Type B pancreatic cell (in vitro differentiated cells): ENCODE measurements at regions not wholly inside any gene's neighbourhood (a gene's known extent, or its start where the extent isn't known, plus 50 kb on each side); places are given as distances from the start of the nearest gene placed in this dataset.

Experiments used
- DNase-seq: peaks from one replicate; pipeline ENCODE4 v3.0.0; 2021; ENCODE audit warnings: mixed read lengths; ENCODE audit not compliant: unreplicated experiment; ENCODE audit errors: extremely low spot score
- H3K27ac Mint-ChIP-seq: 2 replicates; pipeline ENCODE4 v1.8.0; 2021; ENCODE audit warnings: mild to moderate bottlenecking, mixed read lengths
- H3K27me3 Mint-ChIP-seq: 2 replicates; pipeline ENCODE4 v1.8.0; 2021; ENCODE audit warnings: mixed read lengths
- H3K36me3 Mint-ChIP-seq: 2 replicates; pipeline ENCODE4 v1.8.0; 2021; ENCODE audit warnings: mixed read lengths
- H3K4me1 Mint-ChIP-seq: one replicate; pipeline ENCODE4 v1.8.0; 2021; ENCODE audit warnings: mixed read lengths; ENCODE audit not compliant: unreplicated experiment
- H3K4me3 Mint-ChIP-seq: 2 replicates; pipeline ENCODE4 v1.8.0; 2021; ENCODE audit warnings: mild to moderate bottlenecking, mixed read lengths
- H3K9me3 Mint-ChIP-seq: 2 replicates; pipeline ENCODE4 v1.8.0; 2021; ENCODE audit warnings: mixed read lengths
- TF ChIP-seq, protein P1 (sequence below): fragments of 200-600 bp; sonication (generic); conservative IDR thresholded peaks from 2 replicates; pipeline ENCODE4 v1.5.0; 2021; ENCODE audit warnings: antibody characterized with exemption, mild to moderate bottlenecking

DNA sequence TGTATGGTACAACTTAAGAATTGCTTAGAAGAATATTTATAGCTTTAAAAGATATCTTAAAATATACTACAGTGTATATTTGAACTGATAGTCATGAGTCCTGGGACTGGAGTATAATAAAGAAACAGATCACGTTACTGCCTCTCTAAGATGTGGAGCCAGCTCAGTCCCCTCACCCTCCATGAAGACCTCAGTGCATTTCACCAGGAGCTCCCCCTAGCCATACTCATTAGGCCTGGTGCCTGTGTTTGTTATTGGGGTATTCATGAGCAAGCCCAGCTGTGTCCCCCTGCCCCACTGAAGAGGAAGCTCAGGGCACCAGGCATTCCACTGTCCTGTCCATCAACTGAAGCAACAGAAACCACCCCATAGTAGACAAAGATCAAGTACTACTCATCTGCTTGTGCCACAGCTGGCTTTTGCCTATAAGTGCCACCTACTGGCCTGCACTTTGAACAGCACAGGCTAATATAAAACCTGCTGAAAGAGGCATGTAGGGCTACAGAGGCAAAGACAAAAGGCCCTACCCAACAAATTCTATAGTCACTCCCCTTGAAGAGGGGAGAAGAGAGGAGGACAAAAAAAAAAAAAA, 850.2 kb upstream of the NUDT12 start:
- peaks cover 4% of the 10 kb centered on the region for H3K9me3 Mint-ChIP-seq
- H3K36me3 Mint-ChIP-seq, result no peaks in the 10 kb centered on the region
- no peak for DNase-seq
- peaks cover 5% of the 10 kb centered on the region for H3K4me1 Mint-ChIP-seq
- no peak overlapping the region for H3K4me3 Mint-ChIP-seq
- H3K27me3 Mint-ChIP-seq, result no peaks in the 10 kb centered on the region
- TF ChIP-seq, protein P1, sequence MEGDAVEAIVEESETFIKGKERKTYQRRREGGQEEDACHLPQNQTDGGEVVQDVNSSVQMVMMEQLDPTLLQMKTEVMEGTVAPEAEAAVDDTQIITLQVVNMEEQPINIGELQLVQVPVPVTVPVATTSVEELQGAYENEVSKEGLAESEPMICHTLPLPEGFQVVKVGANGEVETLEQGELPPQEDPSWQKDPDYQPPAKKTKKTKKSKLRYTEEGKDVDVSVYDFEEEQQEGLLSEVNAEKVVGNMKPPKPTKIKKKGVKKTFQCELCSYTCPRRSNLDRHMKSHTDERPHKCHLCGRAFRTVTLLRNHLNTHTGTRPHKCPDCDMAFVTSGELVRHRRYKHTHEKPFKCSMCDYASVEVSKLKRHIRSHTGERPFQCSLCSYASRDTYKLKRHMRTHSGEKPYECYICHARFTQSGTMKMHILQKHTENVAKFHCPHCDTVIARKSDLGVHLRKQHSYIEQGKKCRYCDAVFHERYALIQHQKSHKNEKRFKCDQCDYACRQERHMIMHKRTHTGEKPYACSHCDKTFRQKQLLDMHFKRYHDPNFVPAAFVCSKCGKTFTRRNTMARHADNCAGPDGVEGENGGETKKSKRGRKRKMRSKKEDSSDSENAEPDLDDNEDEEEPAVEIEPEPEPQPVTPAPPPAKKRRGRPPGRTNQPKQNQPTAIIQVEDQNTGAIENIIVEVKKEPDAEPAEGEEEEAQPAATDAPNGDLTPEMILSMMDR, result peak; percentile 69
- H3K27ac Mint-ChIP-seq, result no peak overlapping the region

DNA sequence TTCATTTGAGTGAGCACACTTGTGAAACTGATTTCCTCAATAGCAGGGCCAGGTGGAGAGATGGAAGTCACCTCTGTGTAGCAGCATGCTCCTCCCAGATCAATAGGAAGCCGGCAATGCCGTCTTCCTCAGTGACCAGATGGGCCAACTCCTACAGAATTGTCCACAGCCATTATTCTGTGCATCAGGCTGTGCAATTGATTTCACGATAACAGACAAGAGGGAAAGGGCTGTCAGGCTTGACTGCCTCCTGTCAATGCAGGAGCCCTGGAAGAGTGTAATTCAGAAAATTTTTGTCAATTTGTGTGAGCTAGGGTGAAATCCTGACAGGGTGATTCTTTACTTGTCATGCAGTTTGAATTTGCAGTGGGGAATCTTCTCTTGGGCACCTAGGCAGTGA, 838.4 kb upstream of the NUDT12 start:
- H3K36me3 Mint-ChIP-seq, result peaks cover 4% of the 10 kb centered on the region
- H3K27ac Mint-ChIP-seq, result no peak overlapping the region
- no peak for DNase-seq
- H3K27me3 Mint-ChIP-seq, result no peaks in the 10 kb centered on the region
- H3K4me3 Mint-ChIP-seq, result no peak overlapping the region
- H3K4me1 Mint-ChIP-seq, result no peaks in the 10 kb centered on the region
- TF ChIP-seq, protein P1, result no peak
- H3K9me3 Mint-ChIP-seq, result peaks cover 21% of the 10 kb centered on the region

DNA sequence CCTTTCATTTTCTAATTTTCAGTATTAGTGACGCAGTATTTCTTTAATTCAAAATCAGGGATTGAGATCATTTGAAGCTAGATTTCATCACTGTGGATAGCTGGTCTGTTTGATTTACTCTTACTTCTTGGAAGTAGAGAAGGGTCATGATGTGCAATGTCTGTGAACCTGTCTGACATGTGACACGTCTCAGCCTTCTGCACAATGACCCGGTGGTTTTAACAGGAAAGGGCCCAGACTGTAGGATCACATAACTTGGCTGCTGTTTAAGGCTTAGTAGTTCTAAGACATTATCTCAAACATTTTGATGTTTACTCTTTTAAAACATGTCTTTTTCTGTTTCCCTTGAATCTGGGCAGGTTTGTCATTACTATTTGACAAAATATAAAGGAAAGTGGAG, 823.3 kb upstream of the NUDT12 start:
- Mint-ChIP-seq H3K27ac (no peak overlapping the region), H3K27me3 (no peaks in the 10 kb centered on the region), H3K4me3 (no peak overlapping the region), H3K9me3 (no peaks in the 10 kb centered on the region), H3K4me1 (no peaks in the 10 kb centered on the region), H3K36me3 (no peaks in the 10 kb centered on the region)
- DNase-seq, result no peak
- TF ChIP-seq, protein P1, result no peak

DNA sequence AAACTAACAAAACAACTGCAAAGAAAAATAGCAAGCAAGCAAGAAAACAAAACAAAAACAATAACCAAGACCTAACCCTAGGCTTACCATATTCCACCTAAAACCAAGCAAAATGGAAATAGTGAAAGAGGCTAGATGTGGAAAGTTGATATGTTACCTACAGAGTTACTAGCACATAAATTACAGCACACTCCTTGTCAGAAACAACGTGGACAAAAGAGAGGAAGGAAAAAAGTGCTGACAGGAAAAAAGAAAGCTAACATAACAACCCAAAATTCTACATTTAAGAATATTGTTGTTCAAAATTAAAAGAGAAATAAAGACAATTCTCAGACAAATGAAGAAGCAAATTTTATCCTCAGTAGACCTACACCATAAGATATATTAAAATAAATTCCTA, 812.8 kb upstream of the NUDT12 start:
- Mint-ChIP-seq H3K4me3 (no peak overlapping the region), H3K27ac (no peak overlapping the region), H3K36me3 (no peaks in the 10 kb centered on the region), H3K9me3 (no peaks in the 10 kb centered on the region), H3K4me1 (no peaks in the 10 kb centered on the region), H3K27me3 (no peaks in the 10 kb centered on the region)
- no peak for DNase-seq
- TF ChIP-seq, protein P1, result no peak

DNA sequence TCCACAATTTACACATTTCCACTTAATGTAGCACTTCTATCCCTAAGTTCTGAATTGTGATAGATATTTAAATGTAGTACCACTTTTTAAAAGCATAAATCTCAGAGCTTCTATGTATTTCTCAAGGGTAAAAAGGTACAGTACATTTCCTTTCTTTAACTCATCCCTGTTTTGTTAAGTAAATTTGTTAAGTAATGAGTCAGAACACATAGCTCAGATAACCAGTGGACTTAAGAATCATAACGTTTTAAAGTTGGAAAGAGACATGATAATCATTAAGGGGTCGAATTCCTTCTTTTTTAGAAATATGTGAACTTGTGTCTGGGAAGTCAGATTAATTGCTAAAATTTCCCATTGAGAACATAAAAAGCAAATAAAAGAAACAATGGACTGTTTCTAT, 810.2 kb upstream of the NUDT12 start:
- TF ChIP-seq, protein P1, result no peak
- no peak for DNase-seq
- H3K27ac Mint-ChIP-seq, result no peak overlapping the region
- no peak overlapping the region for H3K4me3 Mint-ChIP-seq
- no peaks in the 10 kb centered on the region for H3K27me3 Mint-ChIP-seq
- peaks cover 4% of the 10 kb centered on the region for H3K9me3 Mint-ChIP-seq
- no peaks in the 10 kb centered on the region for H3K36me3 Mint-ChIP-seq
- no peaks in the 10 kb centered on the region for H3K4me1 Mint-ChIP-seq

DNA sequence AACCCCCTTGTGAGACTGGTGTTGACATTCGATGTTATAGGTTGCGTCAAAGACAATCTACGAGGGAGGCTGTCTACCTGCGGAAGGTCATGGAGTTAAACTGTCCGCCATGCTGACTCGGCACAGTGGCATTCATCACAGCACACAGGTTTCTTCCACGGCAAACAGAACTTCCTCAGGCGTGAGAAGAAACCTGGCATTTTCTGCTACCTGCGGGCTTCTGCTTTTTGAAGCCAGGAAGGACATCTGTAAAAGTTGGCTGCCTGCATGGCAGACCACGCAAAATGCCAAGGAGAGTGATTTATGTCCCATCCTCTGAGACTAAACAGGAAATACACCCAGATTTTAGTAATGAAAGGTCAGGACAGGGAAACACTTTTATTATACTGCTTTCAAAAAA, 809.8 kb upstream of the NUDT12 start:
- no peak overlapping the region for H3K4me3 Mint-ChIP-seq
- H3K27me3 Mint-ChIP-seq, result no peaks in the 10 kb centered on the region
- no peaks in the 10 kb centered on the region for H3K36me3 Mint-ChIP-seq
- H3K4me1 Mint-ChIP-seq, result no peaks in the 10 kb centered on the region
- H3K27ac Mint-ChIP-seq, result no peak overlapping the region
- DNase-seq, result no peak
- TF ChIP-seq, protein P1, result no peak
- H3K9me3 Mint-ChIP-seq, result peaks cover 8% of the 10 kb centered on the region
